ENCODE measurements at regions not wholly inside any gene's neighbourhood (a gene's known extent, or its start where the extent isn't known, plus 50 kb on each side); places are given as distances from the start of the nearest gene placed in this dataset.

DNA sequence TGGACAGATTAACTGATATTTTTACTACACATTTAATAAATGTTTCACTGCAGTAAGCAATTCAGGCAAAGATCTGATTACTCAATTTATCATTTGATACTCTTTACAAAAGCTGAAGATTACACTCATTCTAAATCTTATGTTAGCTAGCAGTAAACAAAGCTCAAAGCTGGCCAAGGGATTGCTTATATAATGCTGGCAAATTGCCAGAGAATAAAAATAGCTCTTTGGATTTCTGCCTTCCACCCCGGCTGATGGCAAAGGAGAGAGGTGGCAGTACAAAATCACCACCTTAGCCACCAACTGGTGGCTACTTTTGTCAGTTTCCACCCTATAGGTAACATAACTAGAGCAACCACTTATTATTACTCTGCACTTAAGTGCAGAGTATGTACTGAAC, 320.5 kb downstream of the FSIP2 start:
- no peak for TF ChIP-seq POLR2A (IDR thresholded peaks at IDR 0.05)
- TF ChIP-seq, protein P1, sequence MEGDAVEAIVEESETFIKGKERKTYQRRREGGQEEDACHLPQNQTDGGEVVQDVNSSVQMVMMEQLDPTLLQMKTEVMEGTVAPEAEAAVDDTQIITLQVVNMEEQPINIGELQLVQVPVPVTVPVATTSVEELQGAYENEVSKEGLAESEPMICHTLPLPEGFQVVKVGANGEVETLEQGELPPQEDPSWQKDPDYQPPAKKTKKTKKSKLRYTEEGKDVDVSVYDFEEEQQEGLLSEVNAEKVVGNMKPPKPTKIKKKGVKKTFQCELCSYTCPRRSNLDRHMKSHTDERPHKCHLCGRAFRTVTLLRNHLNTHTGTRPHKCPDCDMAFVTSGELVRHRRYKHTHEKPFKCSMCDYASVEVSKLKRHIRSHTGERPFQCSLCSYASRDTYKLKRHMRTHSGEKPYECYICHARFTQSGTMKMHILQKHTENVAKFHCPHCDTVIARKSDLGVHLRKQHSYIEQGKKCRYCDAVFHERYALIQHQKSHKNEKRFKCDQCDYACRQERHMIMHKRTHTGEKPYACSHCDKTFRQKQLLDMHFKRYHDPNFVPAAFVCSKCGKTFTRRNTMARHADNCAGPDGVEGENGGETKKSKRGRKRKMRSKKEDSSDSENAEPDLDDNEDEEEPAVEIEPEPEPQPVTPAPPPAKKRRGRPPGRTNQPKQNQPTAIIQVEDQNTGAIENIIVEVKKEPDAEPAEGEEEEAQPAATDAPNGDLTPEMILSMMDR (IDR thresholded peaks at IDR 0.05): no peak
